HG03139 (cell line): ENCODE measurements at regions not wholly inside any gene's neighbourhood (a gene's known extent, or its start where the extent isn't known, plus 50 kb on each side); places are given as distances from the start of the nearest gene placed in this dataset.

ENCODE experiments used
- ATAC-seq: cut with Tn5 transposase; IDR thresholded peaks from one replicate; pipeline ENCODE4 v1.9.1; 2021; ENCODE audit not compliant: unreplicated experiment

- no peak for ATAC-seq
These were observed 784.6 kb upstream of the ALCAM start for GRCh38 chr3:104582092-104582491.

DNA sequence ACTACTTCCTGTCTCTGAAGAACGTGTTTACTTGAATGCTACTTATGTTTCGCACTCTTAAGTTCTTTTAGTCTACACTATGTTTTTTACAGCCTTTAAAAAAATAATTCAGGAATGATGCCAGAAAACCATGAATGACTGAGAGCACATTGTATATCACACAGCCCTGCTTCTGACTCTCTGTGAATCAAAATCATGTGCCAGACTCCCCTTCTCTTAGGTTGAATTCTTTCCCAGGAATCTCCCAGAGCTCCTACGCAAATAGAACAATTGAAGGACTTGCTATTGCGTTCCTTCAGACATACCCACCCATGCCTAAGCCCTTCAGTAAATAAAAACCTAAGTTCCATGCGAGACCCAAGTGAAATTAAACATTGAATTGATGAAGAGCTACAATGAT is 782.0 kb upstream of the ALCAM start:
- ATAC-seq = no peak

DNA sequence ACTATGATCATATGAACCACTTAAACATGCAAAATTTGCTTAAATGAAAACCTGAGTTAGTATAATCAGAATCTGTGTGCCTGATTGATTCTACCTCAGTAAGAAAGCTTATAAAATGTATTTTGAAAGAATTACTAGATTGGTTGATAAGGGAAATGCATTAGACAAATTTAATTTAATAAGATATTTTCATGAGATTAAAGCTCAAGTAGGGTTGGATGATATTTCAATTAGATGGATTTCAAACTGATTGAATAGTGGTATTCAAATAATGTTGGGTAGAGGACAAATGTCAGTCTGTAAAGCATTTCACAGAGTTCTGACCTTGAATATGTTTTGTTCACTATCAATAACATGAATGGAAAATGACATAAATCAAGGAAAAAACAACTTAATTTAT is 780.4 kb upstream of the ALCAM start:
- no peak for ATAC-seq

GRCh38 chr3:104588442-104588841 is 778.3 kb upstream of the ALCAM start:
- ATAC-seq = no peak

DNA sequence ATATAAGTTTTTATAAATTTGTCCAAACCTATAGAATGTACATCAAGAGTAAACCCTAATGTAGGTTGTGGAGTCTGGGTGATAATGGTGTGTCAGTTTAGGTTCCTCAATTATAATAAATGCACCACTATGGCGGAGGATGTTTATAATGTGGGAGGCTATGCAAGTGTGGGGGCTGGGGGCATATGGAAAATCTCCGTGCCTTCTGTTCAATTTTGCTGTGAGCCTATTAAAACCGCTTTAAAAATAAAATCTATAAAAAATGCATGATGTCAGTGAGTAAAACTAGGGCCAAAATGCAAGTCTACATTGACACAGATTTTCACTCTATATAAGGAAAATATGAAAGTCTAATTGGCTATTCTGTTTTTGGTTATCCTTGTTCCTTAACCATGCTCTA is 774.9 kb upstream of the ALCAM start:
- no peak for ATAC-seq

- no peak for ATAC-seq
These were observed 772.2 kb upstream of the ALCAM start for GRCh38 chr3:104594491-104594890.

DNA sequence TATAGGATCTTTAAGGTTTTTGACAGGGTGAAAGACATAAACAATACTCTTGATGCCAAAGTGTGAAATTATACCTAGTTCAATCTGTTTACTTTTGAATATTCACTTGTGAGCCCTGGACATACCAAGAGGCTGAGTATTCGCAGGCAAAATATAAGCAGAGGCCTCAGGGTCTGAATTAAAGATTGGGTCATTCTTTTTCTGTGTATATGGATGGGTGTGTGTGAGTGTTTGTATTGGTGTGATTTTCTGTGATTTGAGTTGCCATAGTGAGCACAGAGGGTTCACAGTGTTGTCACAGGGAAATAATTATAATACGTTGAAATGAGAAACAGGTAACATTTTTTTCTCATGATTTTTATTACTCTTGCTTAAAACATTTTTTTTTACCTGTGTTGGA is 770.7 kb upstream of the ALCAM start:
- no peak for ATAC-seq

DNA sequence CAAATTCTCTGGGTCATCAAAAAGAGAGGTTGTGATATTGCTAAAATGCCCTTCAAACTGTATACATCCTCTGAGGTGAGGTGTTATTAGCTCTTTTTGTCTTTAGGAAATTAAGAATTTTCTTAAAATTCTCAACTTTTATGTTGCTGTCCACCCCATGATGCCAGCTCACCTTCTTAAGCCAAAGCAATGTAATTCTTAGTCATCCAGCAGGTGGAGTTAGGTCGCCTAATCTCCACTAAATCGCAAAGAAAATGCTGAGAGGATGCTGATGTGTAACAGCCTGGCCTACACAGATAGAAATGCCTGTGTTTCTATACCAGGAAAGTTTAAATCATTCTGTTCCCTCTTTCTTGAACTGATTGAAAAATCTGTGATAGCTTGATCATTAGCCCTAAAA is 770.2 kb upstream of the ALCAM start:
- peak; percentile 91 for ATAC-seq

DNA sequence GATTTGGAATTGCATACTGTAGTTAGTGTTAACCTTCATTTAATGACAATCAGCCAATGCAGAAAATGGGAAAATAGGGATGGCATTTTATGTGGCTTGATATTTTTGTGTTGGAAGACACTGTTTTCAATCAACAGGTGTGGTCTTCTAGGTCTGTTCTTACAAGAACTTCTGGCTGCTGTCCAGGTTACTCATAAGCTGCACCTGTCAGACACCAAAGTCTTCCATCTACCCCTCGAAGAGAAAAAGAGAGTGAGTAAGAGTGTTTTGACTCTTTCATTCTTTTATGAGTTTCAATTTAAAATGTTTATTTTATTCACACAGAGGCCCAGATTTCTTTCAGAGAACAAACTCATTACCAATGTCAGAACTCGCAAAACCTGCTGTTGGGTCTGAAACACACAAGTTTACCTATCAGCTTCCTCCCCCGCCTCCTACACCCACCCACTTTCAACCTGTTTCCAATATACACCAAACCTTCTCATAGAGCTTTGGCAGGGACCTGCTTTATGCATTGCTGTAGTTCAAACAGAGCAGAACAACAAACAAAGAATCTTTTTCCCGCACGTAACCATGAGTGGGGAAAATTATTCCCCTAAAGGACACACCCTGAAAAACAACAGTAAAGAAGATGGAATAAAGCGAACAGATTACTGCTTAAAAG is 767.7 kb upstream of the ALCAM start:
- ATAC-seq = no peak

DNA sequence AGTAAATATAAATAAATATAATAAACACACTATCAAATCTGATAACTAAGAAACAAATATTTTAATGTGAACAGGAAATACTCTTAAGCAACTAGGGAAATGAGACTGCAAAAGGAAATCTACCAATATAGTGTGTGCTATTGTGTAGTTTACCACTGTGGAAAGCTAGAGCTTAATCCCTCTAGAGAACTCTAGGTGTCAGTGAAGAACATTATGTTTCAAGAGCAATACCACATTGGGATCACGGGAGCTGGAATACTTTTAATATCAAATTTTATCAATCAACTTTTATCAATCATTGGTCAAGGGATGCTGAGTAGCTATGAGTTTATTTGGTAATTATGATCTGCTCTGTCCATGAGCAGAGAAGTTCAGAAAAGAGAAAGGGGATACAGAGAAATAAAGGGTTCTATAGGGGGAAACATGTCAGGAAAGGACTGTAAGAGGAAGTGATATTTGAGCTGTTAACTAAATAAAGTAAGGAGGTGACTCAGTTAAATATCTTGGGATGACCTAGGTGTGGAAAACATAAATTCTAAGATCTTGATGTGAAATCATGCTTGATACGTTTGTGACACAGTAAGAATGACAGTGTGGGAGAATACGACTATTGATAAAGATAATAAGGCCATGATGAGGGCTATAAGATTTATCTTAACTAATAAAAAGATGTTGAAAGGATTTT is 762.2 kb upstream of the ALCAM start:
- ATAC-seq = no peak

- no peak for ATAC-seq
These were observed 759.9 kb upstream of the ALCAM start for GRCh38 chr3:104606812-104607211.

- ATAC-seq = no peak
These were observed 755.7 kb upstream of the ALCAM start for GRCh38 chr3:104610730-104611652.

DNA sequence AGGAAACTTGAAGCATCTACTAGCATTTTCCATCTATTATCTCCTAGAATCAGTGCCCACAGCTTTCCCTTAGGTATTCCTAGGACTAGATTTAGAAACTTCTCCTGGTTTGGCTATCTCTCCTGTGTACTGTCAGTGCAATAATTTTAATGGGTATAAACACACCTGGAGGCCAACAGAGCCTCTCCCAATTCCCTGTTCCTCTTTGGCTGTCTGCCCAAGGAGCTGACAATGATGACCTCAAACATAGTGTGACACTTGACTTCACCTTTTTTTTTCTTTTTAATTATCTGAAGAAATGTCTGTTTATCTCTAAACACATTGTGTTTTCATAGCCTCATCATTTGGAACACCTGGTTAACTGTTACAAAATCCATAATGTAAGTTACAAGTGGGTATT is 754.5 kb upstream of the ALCAM start:
- no peak for ATAC-seq

GRCh38 chr3:104614564-104614963 is 752.1 kb upstream of the ALCAM start:
- no peak for ATAC-seq

DNA sequence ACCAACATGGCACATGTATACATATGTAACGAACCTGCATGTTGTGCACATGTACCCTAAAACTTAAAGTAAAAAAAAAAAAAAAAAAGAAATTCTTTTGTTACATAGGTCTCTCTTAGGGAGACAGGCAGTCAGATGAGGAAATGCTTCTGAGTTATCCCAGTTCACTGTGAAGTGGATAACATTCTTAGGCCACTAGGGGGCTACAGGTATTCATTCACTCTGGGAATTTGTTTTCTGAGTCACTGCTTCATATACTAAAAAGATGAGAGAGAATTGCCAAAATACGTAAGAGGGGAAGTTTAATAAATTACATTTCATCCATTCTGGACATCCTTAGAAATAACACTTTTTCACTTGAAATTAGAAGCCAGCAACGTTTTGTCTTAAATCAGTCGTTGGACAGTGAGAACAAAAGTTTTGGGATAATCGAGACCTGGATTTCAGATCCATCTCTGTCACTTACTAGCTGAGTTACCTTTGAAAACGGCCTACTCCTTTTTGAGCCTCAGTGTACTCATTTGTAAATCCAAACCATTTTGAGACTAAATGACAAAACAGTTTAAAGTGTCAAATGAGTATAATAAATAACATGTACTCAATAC is 738.4 kb upstream of the ALCAM start:
- peak; percentile 65 for ATAC-seq

DNA sequence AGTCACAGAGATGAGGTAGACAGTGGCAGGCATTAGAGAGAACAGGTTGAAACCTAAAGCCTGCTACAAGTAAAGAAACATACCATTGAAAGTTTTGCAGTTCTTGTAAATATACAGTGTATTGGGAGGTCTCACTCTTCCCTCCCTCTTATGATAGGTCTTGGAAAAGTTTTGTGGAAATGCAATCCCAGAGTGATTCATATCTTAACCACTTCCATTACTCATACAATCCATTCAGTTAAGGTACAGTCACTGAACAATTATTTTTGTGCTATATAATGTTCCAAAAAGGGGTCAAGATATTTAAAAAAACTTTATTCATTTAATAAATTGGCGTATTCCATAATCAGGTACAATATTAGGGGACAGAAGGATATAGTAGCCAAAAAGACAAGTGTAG is 737.7 kb upstream of the ALCAM start:
- ATAC-seq = no peak

DNA sequence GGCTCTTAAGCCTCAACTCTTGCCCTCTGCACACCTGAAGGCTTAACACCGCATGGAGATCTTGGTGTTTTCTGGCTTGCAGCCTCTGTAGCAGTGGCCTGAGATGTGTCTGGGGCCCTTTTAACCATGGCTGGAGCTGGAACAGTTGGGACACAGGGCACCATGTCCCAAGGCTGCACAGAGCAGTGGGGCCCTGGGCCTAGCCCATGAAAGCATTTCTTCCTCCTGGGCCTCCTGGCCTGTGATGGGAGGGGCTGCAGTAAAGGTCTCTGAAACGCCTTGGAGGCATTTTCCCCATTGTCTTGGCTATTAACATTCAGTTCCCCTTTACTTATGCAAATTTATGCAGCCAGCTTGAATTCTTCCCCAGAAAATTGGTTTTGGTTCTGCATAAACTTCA is 735.5 kb upstream of the ALCAM start:
- no peak for ATAC-seq

DNA sequence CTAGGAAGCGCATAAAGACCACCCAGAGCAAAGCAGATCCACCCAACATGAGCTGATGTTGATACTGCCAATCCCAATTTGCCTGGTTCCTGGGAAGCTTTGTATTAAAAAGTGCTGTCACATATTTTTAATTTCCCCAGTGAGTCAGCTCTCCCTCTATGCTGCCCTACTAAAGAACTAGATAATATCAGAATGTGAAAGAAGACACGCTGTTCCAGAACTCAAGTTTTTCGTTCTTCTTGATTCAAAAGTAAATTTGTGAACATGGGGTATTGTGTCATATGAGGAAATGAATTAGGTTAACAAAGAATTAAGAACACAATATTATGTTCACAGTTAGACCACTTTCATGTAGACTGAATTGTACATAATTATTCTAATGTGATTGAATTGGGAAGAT is 734.2 kb upstream of the ALCAM start:
- ATAC-seq = no peak

DNA sequence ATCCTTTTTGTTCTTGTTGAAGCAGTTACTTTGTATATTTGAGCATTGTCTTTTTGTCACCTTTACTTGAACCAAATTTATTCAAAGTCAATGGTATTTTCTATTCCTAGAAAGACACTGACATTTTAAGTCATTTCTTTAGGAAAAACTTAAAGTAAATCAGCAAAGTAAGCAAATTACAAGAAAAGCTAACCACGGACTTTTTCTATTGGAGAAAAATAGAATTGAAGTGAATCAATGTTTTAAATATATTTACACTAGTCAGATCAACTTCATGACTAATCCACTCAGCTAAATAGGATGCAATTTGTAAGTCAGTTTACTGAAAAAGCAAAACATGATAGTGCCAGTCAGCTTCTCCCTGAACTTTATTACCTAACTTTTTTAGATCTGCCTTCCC is 733.8 kb upstream of the ALCAM start:
- no peak for ATAC-seq

DNA sequence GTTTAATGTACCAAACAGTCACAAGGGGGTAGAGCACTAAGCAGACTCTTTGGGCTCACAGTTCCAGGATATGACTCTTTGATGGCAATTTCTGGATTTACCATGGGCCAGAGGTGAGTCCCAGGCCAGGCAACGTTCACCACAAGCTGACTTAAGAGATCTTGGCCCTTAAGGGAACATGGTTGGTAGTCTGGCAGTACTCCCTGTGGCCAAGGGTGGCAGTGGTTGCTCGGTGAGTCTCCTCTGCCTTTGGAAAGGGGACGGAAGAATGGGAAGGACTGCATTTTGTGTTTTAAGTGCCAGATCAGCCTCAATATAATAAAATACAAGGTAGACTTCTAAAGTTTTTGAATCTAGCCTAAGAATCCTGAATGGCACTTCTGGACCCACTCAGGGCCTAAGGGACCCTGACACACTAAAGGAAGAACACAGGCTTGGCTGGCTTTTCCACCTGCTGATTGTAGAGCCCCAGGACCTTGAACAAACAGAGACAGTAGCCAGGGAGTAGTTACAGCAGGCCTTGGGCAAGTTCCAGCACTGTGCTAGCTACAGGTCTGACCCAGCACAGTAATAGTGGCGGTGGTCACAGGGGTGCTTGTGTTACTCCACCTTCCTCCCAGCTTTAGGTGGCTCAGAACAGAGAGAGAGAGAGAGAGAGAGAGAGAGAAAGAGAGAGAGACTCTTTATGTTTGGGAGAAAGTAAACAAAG is 730.7 kb upstream of the ALCAM start:
- ATAC-seq = no peak

DNA sequence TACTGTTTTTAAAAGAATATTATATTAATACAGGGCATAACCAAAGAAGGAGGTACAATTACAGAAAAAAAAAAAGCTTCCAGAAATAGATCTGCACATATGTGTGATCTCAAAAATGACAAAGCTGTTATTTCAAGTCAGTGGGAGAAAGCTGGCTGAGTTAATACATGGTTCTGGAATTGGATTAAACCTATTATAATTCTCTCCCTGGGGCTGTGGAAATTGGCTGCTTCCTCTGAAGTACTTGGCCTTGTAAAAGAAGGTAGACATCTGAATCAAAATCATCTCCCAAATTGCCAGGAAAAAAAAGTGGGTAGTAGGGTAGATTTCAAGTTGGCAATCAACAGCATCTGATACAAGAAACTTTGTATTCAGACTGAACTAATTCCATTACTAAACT is 723.9 kb upstream of the ALCAM start:
- ATAC-seq = no peak
